GM23248 (cell line): ENCODE measurements at regions not wholly inside any gene's neighbourhood (a gene's known extent, or its start where the extent isn't known, plus 50 kb on each side); places are given as distances from the start of the nearest gene placed in this dataset.

Experiments used
- DNase-seq: peaks from one replicate; pipeline ENCODE4 v3.0.0-alpha.2; 2015
- H2AFZ ChIP-seq: fragments of 200-600 bp; sonication (generic); 2 replicates; pipeline ENCODE4 v1.6.1; 2016; ENCODE audit warnings: antibody characterized with exemption
- H3F3A ChIP-seq: fragments of 200-600 bp; sonication (generic); 2 replicates; pipeline ENCODE4 v1.6.1; 2016; ENCODE audit warnings: mild to moderate bottlenecking, antibody characterized with exemption, mixed run types; ENCODE audit not compliant: insufficient read depth
- H3K27ac ChIP-seq: fragments of 200-600 bp; sonication (generic); 2 replicates; pipeline ENCODE4 v1.5.1; 2016; ENCODE audit warnings: mild to moderate bottlenecking
- H3K27me3 ChIP-seq: fragments of 200-600 bp; sonication (generic); replicated peaks from 2 replicates; pipeline ENCODE4 v1.6.1; 2016; ENCODE audit warnings: mild to moderate bottlenecking; ENCODE audit not compliant: insufficient read depth
- H3K36me3 ChIP-seq: fragments of 200-600 bp; sonication (generic); 2 replicates; pipeline ENCODE4 v1.6.1; 2016; ENCODE audit warnings: low read depth, mild to moderate bottlenecking
- H3K4me1 ChIP-seq: fragments of 200-600 bp; sonication (generic); 2 replicates; pipeline ENCODE4 v1.6.1; 2016; ENCODE audit warnings: mild to moderate bottlenecking; ENCODE audit not compliant: insufficient read depth
- H3K4me2 ChIP-seq: fragments of 200-600 bp; sonication (generic); one replicate; pipeline ENCODE4 v1.6.1; 2016; ENCODE audit warnings: mild to moderate bottlenecking; ENCODE audit not compliant: unreplicated experiment
- H3K4me3 ChIP-seq: fragments of 200-600 bp; sonication (generic); 2 replicates; pipeline ENCODE4 v1.5.1; 2016; ENCODE audit warnings: mild to moderate bottlenecking
- H3K79me2 ChIP-seq: fragments of 200-600 bp; sonication (generic); 2 replicates; pipeline ENCODE4 v1.6.1; 2016; ENCODE audit warnings: mild to moderate bottlenecking; ENCODE audit not compliant: insufficient read depth
- H3K9ac ChIP-seq: fragments of 200-600 bp; sonication (generic); 2 replicates; pipeline ENCODE4 v1.6.1; 2016; ENCODE audit warnings: mild to moderate bottlenecking
- H3K9me2 ChIP-seq: fragments of 200-600 bp; sonication (generic); 2 replicates; pipeline ENCODE4 v1.6.1; 2016; ENCODE audit warnings: mixed run types, mild to moderate bottlenecking, moderate library complexity; ENCODE audit not compliant: insufficient read depth
- H3K9me3 ChIP-seq: fragments of 200-600 bp; sonication (generic); one replicate; pipeline ENCODE4 v1.6.1; 2017; ENCODE audit warnings: low read depth
- H4K20me1 ChIP-seq: fragments of 200-600 bp; sonication (generic); 2 replicates; pipeline ENCODE4 v1.6.0; 2016; ENCODE audit not compliant: insufficient read depth
- EZH2 ChIP-seq: fragments of 200-600 bp; sonication (generic); IDR thresholded peaks from 2 replicates; pipeline ENCODE4 v1.6.1; 2018; ENCODE audit warnings: antibody characterized with exemption, mild to moderate bottlenecking; ENCODE audit not compliant: insufficient read depth, poor library complexity, severe bottlenecking
- EZH2phosphoT487 ChIP-seq: fragments of 200-600 bp; sonication (generic); IDR thresholded peaks from 2 replicates; pipeline ENCODE4 v1.6.1; 2018; ENCODE audit warnings: antibody characterized with exemption, moderate library complexity, mild to moderate bottlenecking, low read depth; ENCODE audit not compliant: insufficient read depth
- WGBS, 2 experiments: methylation state at CpG; one replicate each; pipeline ENCODE4 v1.1.6; 2015 to 2017; ENCODE audit warnings: low lambda C conversion rate in 2 of 2, low coverage in 1 of 2; ENCODE audit errors: missing lambda C conversion rate in 2 of 2; 5-methylcytosine and 5-hydroxymethylcytosine counted together
- in situ Hi-C: fragments of 300-500 bp; cut with MboI; formaldehyde crosslinking; loops from 2 replicates; pipeline ENCODE4 v1.15.0; 2020

- TF ChIP-seq EZH2 = no peak
- no peak for TF ChIP-seq EZH2phosphoT487
- no peak overlapping the region for H3K4me3 ChIP-seq
- H3F3A ChIP-seq = no peaks in the 10 kb centered on the region
- no peak overlapping the region for H3K4me2 ChIP-seq
- in situ Hi-C loops = no loop called here
- no peaks in the 10 kb centered on the region for H4K20me1 ChIP-seq
- H3K9me2 ChIP-seq = no peaks in the 10 kb centered on the region
- no peaks in the 10 kb centered on the region for H3K9me3 ChIP-seq
- H3K27me3 ChIP-seq = no peaks in the 10 kb centered on the region
- H3K36me3 ChIP-seq = no peaks in the 10 kb centered on the region
- DNase-seq = peak; percentile 16
- H3K4me1 ChIP-seq = peaks cover 9% of the 10 kb centered on the region
- no peak overlapping the region for H2AFZ ChIP-seq
- H3K79me2 ChIP-seq = no peaks in the 10 kb centered on the region
- WGBS, 2 experiments = 66 to 68% methylated on average over 5 of the region's 5 CpGs
- no peak overlapping the region for H3K27ac ChIP-seq
- no peak overlapping the region for H3K9ac ChIP-seq
Measured at GRCh38 chr7:34207810-34208209, 302.5 kb downstream of the BMPER start.

GRCh38 chr7:34208878-34209621, 303.7 kb downstream of the BMPER start:
- peak; percentile 53 for DNase-seq
- Histone ChIP-seq H3K4me1 (peaks cover 9% of the 10 kb centered on the region), H3K27me3 (no peaks in the 10 kb centered on the region), H2AFZ (no peak overlapping the region), H3K79me2 (no peaks in the 10 kb centered on the region), H3K27ac (no peak overlapping the region), H3F3A (no peaks in the 10 kb centered on the region), H3K4me2 (no peak overlapping the region), H3K9me2 (no peaks in the 10 kb centered on the region), H4K20me1 (no peaks in the 10 kb centered on the region), H3K9ac (no peak overlapping the region), H3K36me3 (no peaks in the 10 kb centered on the region), H3K4me3 (no peak overlapping the region), H3K9me3 (no peaks in the 10 kb centered on the region)
- 57% methylated on average over 5 of the region's 5 CpGs for WGBS, 2 experiments
- in situ Hi-C loops = no loop called here
- TF ChIP-seq EZH2phosphoT487 (no peak), EZH2 (no peak)

- no peaks in the 10 kb centered on the region for H3K9me3 ChIP-seq
- no peak overlapping the region for H2AFZ ChIP-seq
- H4K20me1 ChIP-seq = no peaks in the 10 kb centered on the region
- H3F3A ChIP-seq = no peaks in the 10 kb centered on the region
- no peaks in the 10 kb centered on the region for H3K9me2 ChIP-seq
- no peak for DNase-seq
- no peak overlapping the region for H3K4me3 ChIP-seq
- in situ Hi-C loops = no loop called here
- no peaks in the 10 kb centered on the region for H3K79me2 ChIP-seq
- no peaks in the 10 kb centered on the region for H3K36me3 ChIP-seq
- no peak overlapping the region for H3K4me2 ChIP-seq
- peaks cover 9% of the 10 kb centered on the region for H3K4me1 ChIP-seq
- TF ChIP-seq EZH2phosphoT487 (no peak), EZH2 (no peak)
- H3K9ac ChIP-seq = no peak overlapping the region
- H3K27ac ChIP-seq = no peak overlapping the region
- H3K27me3 ChIP-seq = no peaks in the 10 kb centered on the region
Measured at GRCh38 chr7:34211018-34211417, 305.7 kb downstream of the BMPER start.

GRCh38 chr7:34217972-34218371, 312.6 kb downstream of the BMPER start:
- no peaks in the 10 kb centered on the region for H3K36me3 ChIP-seq
- TF ChIP-seq EZH2 = no peak
- no peak for TF ChIP-seq EZH2phosphoT487
- no peaks in the 10 kb centered on the region for H3K27me3 ChIP-seq
- H4K20me1 ChIP-seq = no peaks in the 10 kb centered on the region
- no peak overlapping the region for H3K27ac ChIP-seq
- no peak overlapping the region for H2AFZ ChIP-seq
- no peaks in the 10 kb centered on the region for H3F3A ChIP-seq
- H3K4me2 ChIP-seq = no peak overlapping the region
- 93 to 100% methylated on average over 1 of the region's 1 CpG for WGBS, 2 experiments
- H3K4me3 ChIP-seq = no peak overlapping the region
- no peaks in the 10 kb centered on the region for H3K9me3 ChIP-seq
- H3K79me2 ChIP-seq = no peaks in the 10 kb centered on the region
- H3K9ac ChIP-seq = no peak overlapping the region
- DNase-seq = no peak
- H3K4me1 ChIP-seq = no peaks in the 10 kb centered on the region
- in situ Hi-C loops = no loop called here
- no peaks in the 10 kb centered on the region for H3K9me2 ChIP-seq
